PC-3 (cell line): ENCODE measurements at regions not wholly inside any gene's neighbourhood (a gene's known extent, or its start where the extent isn't known, plus 50 kb on each side); places are given as distances from the start of the nearest gene placed in this dataset.
A peak's percentile ranks its signal among the peaks of the same experiment; 100 is the strongest.

Source experiments
- ATAC-seq: fragments of 200-7000 bp; cut with Tn5 transposase; 2 replicates; pipeline ENCODE4 v1.9.1; 2020; ENCODE audit warnings: mild to moderate bottlenecking, moderate library complexity
- BruUV-seq: library from RNA; stranded (reverse); fragments of 400-500 nt; replicated peaks from 2 replicates; lab custom pipeline; 2021; lab: Mats Ljungman, UMichigan
- CTCF ChIA-PET: fragments of 300-600 bp; sonication (Branson Sonifier 250); formaldehyde crosslinking; loops from one replicate; lab custom pipeline; 2022; ENCODE audit warnings: antibody characterized with exemption; lab: Charles Lee
- POLR2A ChIA-PET: fragments of 300-600 bp; sonication (Branson Sonifier 250); formaldehyde crosslinking; loops from one replicate; lab custom pipeline; 2022; ENCODE audit warnings: antibody characterized with exemption; ENCODE audit not compliant: unreplicated experiment; lab: Charles Lee
- DNase-seq: peaks from one replicate; pipeline ENCODE4 v3.0.0-alpha.2; 2015
- H2AFZ ChIP-seq: fragments of 300-600 bp; sonication (generic); 2 replicates; pipeline ENCODE4 v1.6.0; 2016; ENCODE audit warnings: antibody characterized with exemption, low read length
- H3F3A ChIP-seq: fragments of 300-600 bp; sonication (generic); one replicate; pipeline ENCODE4 v1.6.0; 2017; ENCODE audit warnings: antibody characterized with exemption, low read length, control low read depth, mild to moderate bottlenecking; ENCODE audit not compliant: unreplicated experiment
- H3K27ac ChIP-seq: fragments of 300-600 bp; sonication (generic); 2 replicates; pipeline ENCODE4 v1.5.1; 2016; ENCODE audit warnings: mild to moderate bottlenecking, low read length
- H3K27me3 ChIP-seq: fragments of 300-600 bp; sonication (generic); 2 replicates; pipeline ENCODE4 v1.6.1; 2016; ENCODE audit warnings: low read length, mixed read lengths
- H3K36me3 ChIP-seq: fragments of 300-600 bp; sonication (generic); 2 replicates; pipeline ENCODE4 v1.6.1; 2016; ENCODE audit warnings: low read depth, mixed run types, low read length, mixed read lengths
- H3K4me1 ChIP-seq: fragments of 300-600 bp; sonication (generic); 2 replicates; pipeline ENCODE4 v1.5.1; 2016; ENCODE audit warnings: low read length; ENCODE audit not compliant: insufficient read depth
- H3K4me2 ChIP-seq: fragments of 300-600 bp; sonication (generic); 2 replicates; pipeline ENCODE4 v1.6.0; 2016; ENCODE audit warnings: low read length
- H3K4me3 ChIP-seq: fragments of 300-600 bp; sonication (generic); 2 replicates; pipeline ENCODE4 v1.5.1; 2016; ENCODE audit warnings: mild to moderate bottlenecking, low read length, mixed read lengths
- H3K79me2 ChIP-seq: fragments of 300-600 bp; sonication (generic); 2 replicates; pipeline ENCODE4 v1.6.1; 2017; ENCODE audit warnings: low read length, mixed read lengths
- H3K9ac ChIP-seq: fragments of 300-600 bp; sonication (generic); 2 replicates; pipeline ENCODE4 v1.6.0; 2016; ENCODE audit warnings: mild to moderate bottlenecking, low read length
- H3K9me2 ChIP-seq: fragments of 300-600 bp; sonication (generic); replicated peaks from 2 replicates; pipeline ENCODE4 v1.6.1; 2016; ENCODE audit warnings: mixed run types, low read length, mixed read lengths
- H3K9me3 ChIP-seq: fragments of 300-600 bp; sonication (generic); 2 replicates; pipeline ENCODE4 v1.6.1; 2016; ENCODE audit warnings: low read length, mixed read lengths
- H4K20me1 ChIP-seq: fragments of 300-600 bp; sonication (generic); 2 replicates; pipeline ENCODE4 v1.6.1; 2016; ENCODE audit warnings: low read length, mixed read lengths
- EZH2 ChIP-seq: fragments of 300-600 bp; sonication (generic); IDR thresholded peaks from one replicate; pipeline ENCODE4 v1.6.1; 2017; ENCODE audit warnings: antibody characterized with exemption, mild to moderate bottlenecking, low read length; ENCODE audit not compliant: unreplicated experiment
- EZH2phosphoT487 ChIP-seq: fragments of 300-600 bp; sonication (generic); IDR thresholded peaks from 2 replicates; pipeline ENCODE4 v1.6.1; 2018; ENCODE audit warnings: mild to moderate bottlenecking, antibody characterized with exemption, low read length, borderline replicate concordance
- intact Hi-C: fragments of 100-400 bp; cut with micrococcal nuclease; formaldehyde crosslinking; loops from 2 replicates; pipeline ENCODE4 v1.9.0; 2023
- TF ChIP-seq, protein P1 (sequence below): fragments of 300-600 bp; sonication (generic); conservative IDR thresholded peaks from 2 replicates; pipeline ENCODE4 v1.5.1; 2017; ENCODE audit warnings: antibody characterized with exemption, low read depth, mild to moderate bottlenecking, low read length

DNA sequence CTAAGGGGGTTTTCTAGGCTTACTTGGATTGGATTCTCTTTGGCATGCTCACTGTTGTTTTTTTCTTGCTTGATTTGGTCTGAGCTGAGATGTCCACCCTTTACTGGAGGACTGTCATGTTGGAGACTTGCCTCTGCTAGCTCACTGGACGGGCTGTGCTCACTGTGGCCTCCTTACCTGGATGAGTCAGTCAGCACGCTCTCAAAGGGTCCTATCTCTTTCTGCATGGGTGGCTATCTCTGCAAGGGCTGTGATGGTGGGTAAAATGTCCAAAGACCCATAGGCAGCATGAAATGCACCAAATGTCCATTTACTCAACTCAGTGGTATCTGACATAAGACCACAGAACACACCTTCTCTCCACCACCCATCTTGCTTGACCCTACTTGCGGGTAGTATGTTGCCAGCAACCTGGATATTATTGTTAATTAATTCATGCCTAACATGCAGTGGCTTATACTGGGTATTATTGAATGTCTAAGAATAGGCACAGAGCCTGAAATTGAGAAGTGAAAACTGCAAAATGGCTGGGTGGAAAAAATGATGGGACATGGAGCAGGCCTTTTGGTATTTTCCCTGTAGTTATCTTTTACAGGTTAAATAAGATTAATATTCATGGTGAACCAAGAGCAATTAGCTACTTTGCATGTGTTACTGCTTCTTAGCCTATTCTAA, 68.9 kb upstream of the TLE1 start:
- H3K9ac ChIP-seq = no peak overlapping the region
- no peaks in the 10 kb centered on the region for H3K79me2 ChIP-seq
- no TSS peak for BruUV-seq
- H3F3A ChIP-seq = no peaks in the 10 kb centered on the region
- TF ChIP-seq EZH2 = no peak
- ATAC-seq = no peak
- intact Hi-C loops = no loop called here
- no peaks in the 10 kb centered on the region for H3K27me3 ChIP-seq
- no peaks in the 10 kb centered on the region for H3K9me3 ChIP-seq
- H3K9me2 ChIP-seq = no peaks in the 10 kb centered on the region
- peaks cover 11% of the 10 kb centered on the region for H3K4me1 ChIP-seq
- no peaks in the 10 kb centered on the region for H3K36me3 ChIP-seq
- ChIA-PET POLR2A (no interaction called here), CTCF (no interaction called here)
- H4K20me1 ChIP-seq = no peaks in the 10 kb centered on the region
- no peak overlapping the region for H3K27ac ChIP-seq
- no peak overlapping the region for H3K4me2 ChIP-seq
- no peak for DNase-seq
- no peak overlapping the region for H3K4me3 ChIP-seq
- H2AFZ ChIP-seq = no peak overlapping the region

DNA sequence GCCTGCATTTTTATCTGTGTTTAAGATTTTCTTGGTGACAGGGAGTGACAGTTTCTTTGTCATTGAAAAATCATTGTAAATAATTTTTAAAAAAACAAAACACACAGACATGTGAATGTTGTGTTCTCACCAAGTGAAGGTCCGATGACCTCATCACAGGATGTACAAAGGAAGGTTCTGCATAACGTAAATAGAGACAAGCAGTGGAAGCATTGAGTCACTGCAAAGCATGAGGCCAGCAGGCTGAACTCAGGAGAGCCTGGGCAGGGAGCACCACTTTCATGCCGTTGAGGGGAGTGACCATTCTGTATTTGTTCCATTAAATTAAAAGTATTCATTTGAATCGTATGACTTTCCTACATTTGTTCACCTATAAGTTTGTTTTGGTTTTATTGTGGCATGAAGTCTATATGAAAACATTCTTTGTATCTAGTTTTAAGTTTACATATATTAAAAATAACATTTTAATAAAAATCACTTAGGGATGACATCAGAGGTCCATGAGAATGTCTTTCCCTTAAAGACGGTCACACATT, 70.4 kb upstream of the TLE1 start:
- H3K9me2 ChIP-seq = no peaks in the 10 kb centered on the region
- DNase-seq = peak; percentile 88
- peak overlapping the region; percentile 72 for H3K27ac ChIP-seq
- no peaks in the 10 kb centered on the region for H4K20me1 ChIP-seq
- H3K36me3 ChIP-seq = no peaks in the 10 kb centered on the region
- peak overlapping the region; percentile 39; the same call in 1 of the 2 replicates for H2AFZ ChIP-seq
- intact Hi-C loops = loop anchor here (1.0 kb wide), 1 partner anchor 21 kb away; no protein-coding TSS in a partner anchor
- CTCF ChIA-PET = no interaction called here
- no peak overlapping the region for H3K4me3 ChIP-seq
- no TSS peak for BruUV-seq
- peak overlapping the region; percentile 37 for H3K4me2 ChIP-seq
- peak; percentile 100 for ATAC-seq
- H3K4me1 ChIP-seq = peaks cover 6% of the 10 kb centered on the region
- H3K9ac ChIP-seq = peak overlapping the region; percentile 28; the same call in 1 of the 2 replicates
- no peaks in the 10 kb centered on the region for H3F3A ChIP-seq
- TF ChIP-seq EZH2phosphoT487 (no peak), EZH2 (no peak)
- TF ChIP-seq, protein P1, sequence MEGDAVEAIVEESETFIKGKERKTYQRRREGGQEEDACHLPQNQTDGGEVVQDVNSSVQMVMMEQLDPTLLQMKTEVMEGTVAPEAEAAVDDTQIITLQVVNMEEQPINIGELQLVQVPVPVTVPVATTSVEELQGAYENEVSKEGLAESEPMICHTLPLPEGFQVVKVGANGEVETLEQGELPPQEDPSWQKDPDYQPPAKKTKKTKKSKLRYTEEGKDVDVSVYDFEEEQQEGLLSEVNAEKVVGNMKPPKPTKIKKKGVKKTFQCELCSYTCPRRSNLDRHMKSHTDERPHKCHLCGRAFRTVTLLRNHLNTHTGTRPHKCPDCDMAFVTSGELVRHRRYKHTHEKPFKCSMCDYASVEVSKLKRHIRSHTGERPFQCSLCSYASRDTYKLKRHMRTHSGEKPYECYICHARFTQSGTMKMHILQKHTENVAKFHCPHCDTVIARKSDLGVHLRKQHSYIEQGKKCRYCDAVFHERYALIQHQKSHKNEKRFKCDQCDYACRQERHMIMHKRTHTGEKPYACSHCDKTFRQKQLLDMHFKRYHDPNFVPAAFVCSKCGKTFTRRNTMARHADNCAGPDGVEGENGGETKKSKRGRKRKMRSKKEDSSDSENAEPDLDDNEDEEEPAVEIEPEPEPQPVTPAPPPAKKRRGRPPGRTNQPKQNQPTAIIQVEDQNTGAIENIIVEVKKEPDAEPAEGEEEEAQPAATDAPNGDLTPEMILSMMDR = no peak
- no peaks in the 10 kb centered on the region for H3K9me3 ChIP-seq
- H3K79me2 ChIP-seq = no peaks in the 10 kb centered on the region
- POLR2A ChIA-PET = no interaction called here
- no peaks in the 10 kb centered on the region for H3K27me3 ChIP-seq

DNA sequence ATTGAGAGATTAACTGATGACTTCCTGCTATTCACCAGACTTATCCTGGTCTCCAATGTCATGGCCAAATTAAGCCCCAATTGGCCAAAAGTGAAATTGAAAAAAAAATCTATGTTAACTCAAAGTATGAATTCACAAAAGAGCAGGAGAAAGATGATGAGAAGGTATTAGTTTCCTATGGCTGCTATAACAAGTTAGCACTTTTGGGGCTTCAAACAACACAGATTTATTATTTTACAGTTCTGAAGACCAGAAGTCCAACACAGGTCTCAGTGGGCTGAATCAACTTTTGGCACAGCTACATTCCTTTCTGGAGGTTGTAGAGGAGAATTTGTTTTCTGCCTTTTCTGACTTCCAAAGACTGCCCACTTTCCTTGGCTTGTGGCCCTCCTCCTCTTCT, 78.6 kb upstream of the TLE1 start:
- TF ChIP-seq, protein P1 = no peak
- TF ChIP-seq EZH2phosphoT487 = no peak
- TF ChIP-seq EZH2 = no peak
- no peak overlapping the region for H3K4me2 ChIP-seq
- H3K9me2 ChIP-seq = no peaks in the 10 kb centered on the region
- intact Hi-C loops = no loop called here
- ATAC-seq (no peak), DNase-seq (no peak)
- no peak overlapping the region for H3K4me3 ChIP-seq
- no peaks in the 10 kb centered on the region for H3K36me3 ChIP-seq
- ChIA-PET POLR2A (no interaction called here), CTCF (no interaction called here)
- no peak overlapping the region for H2AFZ ChIP-seq
- no peaks in the 10 kb centered on the region for H3K79me2 ChIP-seq
- no peak overlapping the region for H3K27ac ChIP-seq
- BruUV-seq = no TSS peak
- no peaks in the 10 kb centered on the region for H3F3A ChIP-seq
- no peaks in the 10 kb centered on the region for H3K27me3 ChIP-seq
- no peaks in the 10 kb centered on the region for H3K9me3 ChIP-seq
- peaks cover 13% of the 10 kb centered on the region for H3K4me1 ChIP-seq
- H3K9ac ChIP-seq = no peak overlapping the region
- no peaks in the 10 kb centered on the region for H4K20me1 ChIP-seq
